ENCODE measurements at regions not wholly inside any gene's neighbourhood (a gene's known extent, or its start where the extent isn't known, plus 50 kb on each side); places are given as distances from the start of the nearest gene placed in this dataset.

DNA sequence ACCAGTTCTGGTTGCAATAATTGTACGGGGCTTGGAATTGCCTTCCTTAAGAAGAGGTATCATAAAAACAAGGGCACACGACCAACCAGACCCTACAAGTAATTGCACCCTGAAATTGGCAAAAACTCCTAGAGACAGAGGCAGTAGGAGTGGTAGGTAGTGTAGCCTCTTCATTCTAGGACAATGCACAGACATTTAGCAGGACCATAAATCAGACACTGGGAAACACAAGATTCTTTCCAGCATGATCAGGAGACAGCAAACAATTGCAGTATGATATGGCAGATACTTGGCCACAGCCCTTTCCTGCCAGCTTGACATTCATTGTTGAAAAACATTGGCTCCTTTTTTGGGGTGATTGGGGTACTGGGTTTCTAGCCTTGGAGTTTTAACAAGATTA lies 186.6 kb upstream of the PIK3C3 start:
- peaks cover 6 to 7% of the 10 kb centered on the region in 2 donors for H3K9me3 Mint-ChIP-seq
- intact Hi-C loops (cut with micrococcal nuclease) = no loop called here
- Histone ChIP-seq H3K9me3 (ENCODE audit: control insufficient read depth, insufficient read depth, low read length) (no peaks in the 10 kb centered on the region), H3K4me1 (ENCODE audit: control insufficient read depth, insufficient read depth, low read length) (no peaks in the 10 kb centered on the region), H3K27ac (ENCODE audit: low read length) (no peak overlapping the region), H3K27me3 (ENCODE audit: control insufficient read depth, insufficient read depth, low read length) (no peaks in the 10 kb centered on the region), H3K36me3 (ENCODE audit: control insufficient read depth, insufficient read depth, low read length) (no peaks in the 10 kb centered on the region), H3K4me3 (ENCODE audit: low read length) (no peak overlapping the region)
- H3K36me3 Mint-ChIP-seq = no peaks in the 10 kb centered on the region
- no peaks in the 10 kb centered on the region for H3K27me3 Mint-ChIP-seq (ENCODE audit: low read depth in 2 of 2)
- H3K4me3 Mint-ChIP-seq = no peak overlapping the region
- WGBS (ENCODE audit: insufficient coverage) = 71% methylated on average over 2 of the region's 2 CpGs
- DNase-seq (no peak), ATAC-seq (no peak)
- TF ChIP-seq, protein P1, sequence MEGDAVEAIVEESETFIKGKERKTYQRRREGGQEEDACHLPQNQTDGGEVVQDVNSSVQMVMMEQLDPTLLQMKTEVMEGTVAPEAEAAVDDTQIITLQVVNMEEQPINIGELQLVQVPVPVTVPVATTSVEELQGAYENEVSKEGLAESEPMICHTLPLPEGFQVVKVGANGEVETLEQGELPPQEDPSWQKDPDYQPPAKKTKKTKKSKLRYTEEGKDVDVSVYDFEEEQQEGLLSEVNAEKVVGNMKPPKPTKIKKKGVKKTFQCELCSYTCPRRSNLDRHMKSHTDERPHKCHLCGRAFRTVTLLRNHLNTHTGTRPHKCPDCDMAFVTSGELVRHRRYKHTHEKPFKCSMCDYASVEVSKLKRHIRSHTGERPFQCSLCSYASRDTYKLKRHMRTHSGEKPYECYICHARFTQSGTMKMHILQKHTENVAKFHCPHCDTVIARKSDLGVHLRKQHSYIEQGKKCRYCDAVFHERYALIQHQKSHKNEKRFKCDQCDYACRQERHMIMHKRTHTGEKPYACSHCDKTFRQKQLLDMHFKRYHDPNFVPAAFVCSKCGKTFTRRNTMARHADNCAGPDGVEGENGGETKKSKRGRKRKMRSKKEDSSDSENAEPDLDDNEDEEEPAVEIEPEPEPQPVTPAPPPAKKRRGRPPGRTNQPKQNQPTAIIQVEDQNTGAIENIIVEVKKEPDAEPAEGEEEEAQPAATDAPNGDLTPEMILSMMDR (IDR thresholded peaks at IDR 0.05) = no peak
- H3K27ac Mint-ChIP-seq = no peak overlapping the region
- no peaks in the 10 kb centered on the region for H3K4me1 Mint-ChIP-seq

GRCh38 chr18:41767960-41768359 lies 187.1 kb upstream of the PIK3C3 start:
- 44% methylated on average over 1 of the region's 4 CpGs for WGBS (ENCODE audit: insufficient coverage)
- intact Hi-C loops (cut with micrococcal nuclease) = no loop called here
- Histone ChIP-seq H3K9me3 (ENCODE audit: control insufficient read depth, insufficient read depth, low read length) (no peaks in the 10 kb centered on the region), H3K27ac (ENCODE audit: low read length) (no peak overlapping the region), H3K4me1 (ENCODE audit: control insufficient read depth, insufficient read depth, low read length) (no peaks in the 10 kb centered on the region), H3K36me3 (ENCODE audit: control insufficient read depth, insufficient read depth, low read length) (no peaks in the 10 kb centered on the region), H3K4me3 (ENCODE audit: low read length) (no peak overlapping the region), H3K27me3 (ENCODE audit: control insufficient read depth, insufficient read depth, low read length) (no peaks in the 10 kb centered on the region)
- TF ChIP-seq, protein P1 (IDR thresholded peaks at IDR 0.05) = no peak
- Mint-ChIP-seq H3K27me3 (ENCODE audit: low read depth in 2 of 2) (no peaks in the 10 kb centered on the region), H3K4me3 (no peak overlapping the region), H3K4me1 (no peaks in the 10 kb centered on the region), H3K36me3 (no peaks in the 10 kb centered on the region), H3K27ac (no peak overlapping the region), H3K9me3 (peaks cover 6 to 7% of the 10 kb centered on the region in 2 donors)
- no peak for DNase-seq
- no peak for ATAC-seq

- Mint-ChIP-seq H3K27me3 (ENCODE audit: low read depth in 2 of 2) (no peaks in the 10 kb centered on the region), H3K36me3 (no peaks in the 10 kb centered on the region), H3K9me3 (peaks cover 4 to 6% of the 10 kb centered on the region in 2 donors), H3K4me3 (no peak overlapping the region), H3K4me1 (no peaks in the 10 kb centered on the region), H3K27ac (no peak overlapping the region)
- WGBS (ENCODE audit: insufficient coverage) = 100% methylated on average over 2 of the region's 3 CpGs
- DNase-seq = no peak
- TF ChIP-seq, protein P1 (IDR thresholded peaks at IDR 0.05) = no peak
- intact Hi-C loops (cut with micrococcal nuclease) = no loop called here
- no peaks in the 10 kb centered on the region for H3K36me3 ChIP-seq (ENCODE audit: control insufficient read depth, insufficient read depth, low read length)
- H3K9me3 ChIP-seq (ENCODE audit: control insufficient read depth, insufficient read depth, low read length) = no peaks in the 10 kb centered on the region
- H3K27ac ChIP-seq (ENCODE audit: low read length) = no peak overlapping the region
- no peaks in the 10 kb centered on the region for H3K4me1 ChIP-seq (ENCODE audit: control insufficient read depth, insufficient read depth, low read length)
- ATAC-seq = no peak
- no peak overlapping the region for H3K4me3 ChIP-seq (ENCODE audit: low read length)
- no peaks in the 10 kb centered on the region for H3K27me3 ChIP-seq (ENCODE audit: control insufficient read depth, insufficient read depth, low read length)
Measured at GRCh38 chr18:41765460-41765859, 189.6 kb upstream of the PIK3C3 start.

- Histone ChIP-seq H3K9me3 (ENCODE audit: control insufficient read depth, insufficient read depth, low read length) (no peaks in the 10 kb centered on the region), H3K4me1 (ENCODE audit: control insufficient read depth, insufficient read depth, low read length) (no peaks in the 10 kb centered on the region), H3K36me3 (ENCODE audit: control insufficient read depth, insufficient read depth, low read length) (no peaks in the 10 kb centered on the region), H3K27me3 (ENCODE audit: control insufficient read depth, insufficient read depth, low read length) (no peaks in the 10 kb centered on the region), H3K4me3 (ENCODE audit: low read length) (no peak overlapping the region), H3K27ac (ENCODE audit: low read length) (no peak overlapping the region)
- no peak for ATAC-seq
- H3K4me3 Mint-ChIP-seq = no peak overlapping the region
- TF ChIP-seq, protein P1 (IDR thresholded peaks at IDR 0.05) = no peak
- no peak for DNase-seq
- H3K36me3 Mint-ChIP-seq = no peaks in the 10 kb centered on the region
- WGBS (ENCODE audit: insufficient coverage) = no CpG with 5 or more reads among the region's 1 CpG
- H3K9me3 Mint-ChIP-seq = peaks cover 4 to 9% of the 10 kb centered on the region in 2 donors
- H3K4me1 Mint-ChIP-seq = no peaks in the 10 kb centered on the region
- intact Hi-C loops (cut with micrococcal nuclease) = no loop called here
- no peaks in the 10 kb centered on the region for H3K27me3 Mint-ChIP-seq (ENCODE audit: low read depth in 2 of 2)
- no peak overlapping the region for H3K27ac Mint-ChIP-seq
Measured at GRCh38 chr18:41763361-41763760, 191.7 kb upstream of the PIK3C3 start.
